Common myeloid progenitor, CD34-positive (primary cell): ENCODE measurements at regions not wholly inside any gene's neighbourhood (a gene's known extent, or its start where the extent isn't known, plus 50 kb on each side); places are given as distances from the start of the nearest gene placed in this dataset.

Experiments used
- CTCF ChIA-PET: fragments of 350-600 bp; sonication (Branson Sonifier 250); formaldehyde crosslinking; loops from one replicate; lab custom pipeline; 2021; ENCODE audit warnings: antibody characterized with exemption; lab: Charles Lee
- POLR2A ChIA-PET: fragments of 350-600 bp; sonication (Branson Sonifier 250); formaldehyde crosslinking; loops from one replicate; lab custom pipeline; 2021; ENCODE audit warnings: antibody characterized with exemption; lab: Charles Lee
- DNase-seq, 3 donors: peaks; one replicate each; pipeline versions ENCODE4 v3.0.0 to v3.0.0-alpha.2; 2013
- H3K27ac ChIP-seq, 2 experiments: 1 replicate in 1 of 2; 2 replicates in 1 of 2; pipeline ENCODE4 v1.7.0; 2013; ENCODE audit warnings: inconsistent platforms in 2 of 2, low read length in 2 of 2, mild to moderate bottlenecking in 2 of 2, low read depth in 1 of 2, moderate library complexity in 1 of 2; ENCODE audit not compliant: severe bottlenecking in 2 of 2, insufficient read depth in 1 of 2, poor library complexity in 1 of 2
- H3K27me3 ChIP-seq, 5 experiments: replicated peaks in 2 of 5; 1 replicate in 3 of 5; 2 replicates in 2 of 5; pipeline versions ENCODE4 v1.6.1 to v1.7.0; 2013; ENCODE audit warnings: low read length in 4 of 5, mild to moderate bottlenecking in 2 of 5, moderate library complexity in 2 of 5, inconsistent platforms in 1 of 5; ENCODE audit not compliant: insufficient read depth in 5 of 5, control insufficient read depth in 4 of 5
- H3K36me3 ChIP-seq, 4 experiments: 1 replicate in 2 of 4; 2 replicates in 2 of 4; pipeline versions ENCODE4 v1.6.1 to v1.7.0; 2013; ENCODE audit warnings: low read length in 3 of 4, control low read depth in 1 of 4, mild to moderate bottlenecking in 1 of 4; ENCODE audit not compliant: control insufficient read depth in 4 of 4, insufficient read depth in 4 of 4
- H3K4me1 ChIP-seq, 4 experiments: 1 replicate in 3 of 4; 2 replicates in 1 of 4; pipeline versions ENCODE4 v1.6.1 to v1.7.1; 2013; ENCODE audit warnings: low read length in 3 of 4, mild to moderate bottlenecking in 3 of 4, control low read depth in 1 of 4, inconsistent platforms in 1 of 4, moderate library complexity in 1 of 4; ENCODE audit not compliant: control insufficient read depth in 4 of 4, insufficient read depth in 4 of 4; ENCODE audit errors: control extremely low read depth in 1 of 4
- H3K4me3 ChIP-seq, 7 experiments: 1 replicate in 4 of 7; 2 replicates in 3 of 7; pipeline versions ENCODE4 v1.5.1 to v1.7.0; 2013; ENCODE audit warnings: mild to moderate bottlenecking in 7 of 7, low read length in 6 of 7, moderate library complexity in 6 of 7, inconsistent platforms in 2 of 7, low read depth in 2 of 7, control low read depth in 1 of 7; ENCODE audit not compliant: insufficient read depth in 4 of 7, control insufficient read depth in 1 of 7; ENCODE audit errors: extremely low read depth in 1 of 7
- H3K9me3 ChIP-seq, 5 experiments: 1 replicate in 4 of 5; 2 replicates in 1 of 5; pipeline versions ENCODE4 v1.6.1 to v1.7.1; 2013; ENCODE audit warnings: low read length in 4 of 5, mild to moderate bottlenecking in 2 of 5, inconsistent platforms in 1 of 5, low read depth in 1 of 5, moderate library complexity in 1 of 5; ENCODE audit not compliant: control insufficient read depth in 4 of 5, insufficient read depth in 2 of 5; ENCODE audit errors: control extremely low read depth in 1 of 5
- whole genome bisulfite sequencing: methylation state at CpG from one replicate; pipeline ENCODE4 v1.1.5; 2013; ENCODE audit not compliant: insufficient coverage; 5-methylcytosine and 5-hydroxymethylcytosine counted together

DNA sequence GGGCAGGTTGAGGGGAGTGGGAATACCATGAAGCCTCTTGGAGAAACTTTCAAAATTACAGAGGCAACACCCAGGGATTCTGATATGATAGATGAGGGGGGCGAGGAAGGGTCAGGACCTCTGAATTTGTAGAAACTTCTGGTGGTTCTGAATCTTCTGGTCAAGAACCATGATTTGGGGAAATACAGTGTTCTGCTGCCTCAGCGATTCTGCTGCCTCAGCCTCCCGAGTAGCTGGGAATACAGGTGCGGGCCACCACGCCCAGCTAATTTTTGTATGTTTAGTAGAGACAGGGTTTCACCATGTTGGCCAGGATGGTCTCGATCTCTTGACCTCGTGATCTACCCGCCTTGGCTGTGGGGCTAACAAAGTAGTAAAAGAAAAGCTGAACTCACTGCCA, 70.4 kb downstream of the MAGEF1 start:
- POLR2A ChIA-PET, result no interaction called here
- H3K4me3 ChIP-seq, result no peak overlapping the region
- H3K27ac ChIP-seq, result no peak overlapping the region
- 95% methylated on average over 7 of the region's 8 CpGs for WGBS
- no peaks in the 10 kb centered on the region for H3K36me3 ChIP-seq
- no peaks in the 10 kb centered on the region for H3K27me3 ChIP-seq
- H3K9me3 ChIP-seq, result no peaks in the 10 kb centered on the region
- H3K4me1 ChIP-seq, result peaks cover 6 to 66% (median 52%) of the 10 kb centered on the region in 4 experiments
- DNase-seq, result no peak
- CTCF ChIA-PET, result interaction anchor here (1.0 to 1.4 kb wide), 4 partner anchors 9 to 32 kb away, joined by 3 to 5 read pairs (median 4); no protein-coding TSS in a partner anchor

DNA sequence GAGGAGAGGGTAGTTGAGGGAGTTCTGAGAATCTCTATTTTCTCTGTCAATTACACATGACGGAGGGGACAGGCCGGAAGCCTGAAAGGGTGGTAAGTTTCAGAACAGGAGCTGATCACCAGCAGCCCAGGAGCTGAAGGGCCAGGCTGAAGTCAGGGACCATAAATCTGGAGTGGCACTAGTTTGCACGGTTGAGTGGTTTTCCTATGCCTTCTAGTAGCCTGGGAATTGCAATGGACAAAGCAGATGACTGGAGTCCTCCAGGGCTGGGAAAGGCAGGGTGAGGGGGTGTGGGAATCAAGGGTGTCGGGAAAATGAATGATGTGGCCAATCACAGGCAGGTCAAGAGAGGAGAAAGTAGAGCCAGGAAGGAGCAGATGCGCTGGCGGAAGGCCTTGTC, 72.5 kb downstream of the MAGEF1 start:
- no peak for DNase-seq
- POLR2A ChIA-PET, result no interaction called here
- no peaks in the 10 kb centered on the region for H3K36me3 ChIP-seq
- CTCF ChIA-PET, result interaction anchor here (1.1 to 2.2 kb wide), 3 partner anchors 10 to 32 kb away, joined by 5 to 9 read pairs (median 6); no protein-coding TSS in a partner anchor
- no peak overlapping the region for H3K27ac ChIP-seq
- 90% methylated on average over 6 of the region's 6 CpGs for WGBS
- no peak overlapping the region for H3K4me3 ChIP-seq
- no peaks in the 10 kb centered on the region for H3K9me3 ChIP-seq
- peaks cover 6 to 79% (median 71%) of the 10 kb centered on the region in 4 experiments for H3K4me1 ChIP-seq
- H3K27me3 ChIP-seq, result no peaks in the 10 kb centered on the region

DNA sequence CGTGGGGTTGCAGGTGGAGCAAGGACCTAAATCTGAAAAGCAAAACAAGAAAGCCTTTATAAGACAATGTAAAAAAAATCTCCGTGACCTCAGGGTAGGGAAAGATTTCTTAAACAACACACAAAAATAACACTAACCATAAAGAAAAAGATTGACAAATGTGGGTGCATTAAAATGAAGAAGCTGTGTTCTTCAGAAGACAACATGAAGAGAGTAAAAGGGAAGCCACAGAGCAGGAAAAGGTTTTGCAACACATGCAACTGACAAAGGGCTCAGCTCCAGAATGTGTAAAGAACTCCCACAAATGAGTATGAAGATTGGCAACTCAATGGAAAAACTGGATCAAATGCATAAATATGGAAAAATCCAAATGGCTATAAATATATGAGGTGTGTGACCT, 74.2 kb downstream of the MAGEF1 start:
- Histone ChIP-seq H3K27ac (no peak overlapping the region), H3K36me3 (no peaks in the 10 kb centered on the region), H3K9me3 (no peaks in the 10 kb centered on the region), H3K4me3 (no peak overlapping the region), H3K4me1 (peaks cover 6 to 66% (median 60%) of the 10 kb centered on the region in 4 experiments), H3K27me3 (no peaks in the 10 kb centered on the region)
- DNase-seq, result peak; percentile 32 to 80 (median 70)
- ChIA-PET CTCF (interaction anchor here (0.6 to 2.2 kb wide), 5 partner anchors 18 to 174 kb away, joined by 3 to 9 read pairs (median 3); partner anchors contain the start of gene VPS8), POLR2A (no interaction called here)
- no CpG with 5 or more reads among the region's 2 CpGs for WGBS

DNA sequence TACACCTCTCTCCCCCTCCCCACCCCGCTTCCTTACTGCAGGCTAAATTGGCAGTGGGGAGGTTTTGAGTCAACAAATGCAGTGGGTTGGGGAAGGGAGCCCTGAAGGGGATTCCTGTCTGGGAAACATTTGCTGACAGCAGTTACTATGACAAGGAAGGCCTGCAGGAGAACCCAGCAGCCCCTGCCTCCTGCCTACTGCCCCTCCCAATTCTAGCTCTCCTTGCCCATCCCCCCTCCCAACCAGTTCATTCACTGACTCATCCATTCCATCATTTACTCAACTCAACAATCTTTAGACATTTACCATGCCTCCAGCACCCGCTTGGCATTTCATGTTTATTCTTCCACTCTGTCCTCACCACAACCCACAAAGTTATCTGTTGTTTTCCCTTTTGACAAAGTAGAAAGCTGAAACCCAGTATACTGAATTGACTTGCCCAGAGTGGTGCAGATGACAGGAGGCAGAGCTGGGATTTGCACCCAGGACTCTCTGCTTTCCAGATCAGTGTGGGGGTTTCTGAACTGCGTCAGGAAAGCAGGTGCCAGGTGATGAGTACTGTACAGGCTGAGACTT, 75.0 kb downstream of the MAGEF1 start:
- WGBS, result 56% methylated on average over 2 of the region's 3 CpGs
- Histone ChIP-seq H3K4me3 (peak overlapping the region in 2 of 7 experiments; percentile 3 to 25), H3K27me3 (no peaks in the 10 kb centered on the region), H3K27ac (no peak overlapping the region), H3K36me3 (no peaks in the 10 kb centered on the region), H3K9me3 (no peaks in the 10 kb centered on the region), H3K4me1 (peaks cover 5 to 59% (median 52%) of the 10 kb centered on the region in 4 experiments)
- peak; percentile 48 to 85 (median 79) for DNase-seq
- CTCF ChIA-PET, result interaction anchor here (0.6 to 1.3 kb wide), 5 partner anchors 12 to 90 kb away, joined by 3 to 4 read pairs (median 3); no protein-coding TSS in a partner anchor
- POLR2A ChIA-PET, result interaction anchor here (1.1 kb wide), 1 partner anchor 44 kb away, joined by 5 read pairs; no protein-coding TSS in a partner anchor

DNA sequence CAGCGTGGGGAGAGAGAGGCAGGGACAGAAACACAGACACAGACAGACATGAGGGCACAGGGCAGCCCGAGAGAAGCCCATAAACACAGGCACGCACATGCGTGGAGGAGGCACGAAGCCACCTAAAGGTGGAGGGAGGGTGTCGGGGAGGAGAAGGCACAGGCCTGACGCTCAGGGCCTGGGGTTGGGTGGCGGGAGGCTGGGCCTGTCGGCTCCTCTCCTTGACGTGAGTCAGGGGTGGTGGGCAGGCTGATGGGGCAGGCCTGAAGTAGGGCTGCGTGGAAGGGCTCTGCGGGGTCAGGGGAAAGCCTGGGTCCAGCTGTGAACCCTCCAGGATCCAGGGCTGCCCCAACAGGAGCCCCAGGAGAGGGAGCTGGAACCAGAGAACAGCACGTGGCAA, 74.2 kb downstream of the EPHB3 start:
- Histone ChIP-seq H3K27me3 (no peaks in the 10 kb centered on the region), H3K4me1 (peaks cover 2 to 57% (median 51%) of the 10 kb centered on the region in 4 experiments), H3K9me3 (no peaks in the 10 kb centered on the region), H3K36me3 (no peaks in the 10 kb centered on the region), H3K4me3 (no peak overlapping the region), H3K27ac (no peak overlapping the region)
- no peak for DNase-seq
- ChIA-PET POLR2A (interaction anchor here (1.1 kb wide), 1 partner anchor 43 kb away, joined by 5 read pairs; no protein-coding TSS in a partner anchor), CTCF (interaction anchor here (1.1 to 1.3 kb wide), 3 partner anchors 11 to 91 kb away, joined by 3 to 4 read pairs (median 3); no protein-coding TSS in a partner anchor)
- WGBS, result 96% methylated on average over 13 of the region's 13 CpGs

DNA sequence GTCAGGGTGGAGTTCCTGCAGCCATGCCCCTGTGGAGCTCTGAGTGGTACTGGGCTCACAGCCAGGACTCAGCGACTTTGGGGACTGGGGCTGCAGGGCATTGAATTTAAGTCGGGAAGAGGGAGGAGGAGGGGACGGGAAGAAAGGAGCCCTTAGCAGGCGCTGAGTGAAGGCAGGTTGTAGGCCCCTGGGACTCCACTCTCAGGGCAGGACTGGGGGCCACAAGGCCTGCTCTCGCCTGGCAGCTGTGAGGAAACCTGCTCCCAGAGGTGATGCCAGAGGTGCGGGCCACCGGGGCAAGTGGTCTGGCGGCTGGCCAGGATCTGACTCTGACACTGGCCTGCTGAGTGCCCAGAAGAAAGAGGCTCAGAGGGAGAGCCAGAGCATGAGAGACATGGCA, 73.5 kb downstream of the EPHB3 start:
- H3K4me1 ChIP-seq, result peaks cover 2 to 57% (median 50%) of the 10 kb centered on the region in 4 experiments
- DNase-seq, result peak in 2 of 3 donors; percentile 17 to 34
- CTCF ChIA-PET, result interaction anchor here (0.6 to 1.9 kb wide), 2 partner anchors 77 to 91 kb away, joined by 3 to 8 read pairs; partner anchors contain the start of gene MAGEF1
- POLR2A ChIA-PET, result no interaction called here
- H3K27me3 ChIP-seq, result no peaks in the 10 kb centered on the region
- H3K36me3 ChIP-seq, result no peaks in the 10 kb centered on the region
- WGBS, result 28% methylated on average over 8 of the region's 8 CpGs
- no peak overlapping the region for H3K4me3 ChIP-seq
- H3K27ac ChIP-seq, result no peak overlapping the region
- no peaks in the 10 kb centered on the region for H3K9me3 ChIP-seq

DNA sequence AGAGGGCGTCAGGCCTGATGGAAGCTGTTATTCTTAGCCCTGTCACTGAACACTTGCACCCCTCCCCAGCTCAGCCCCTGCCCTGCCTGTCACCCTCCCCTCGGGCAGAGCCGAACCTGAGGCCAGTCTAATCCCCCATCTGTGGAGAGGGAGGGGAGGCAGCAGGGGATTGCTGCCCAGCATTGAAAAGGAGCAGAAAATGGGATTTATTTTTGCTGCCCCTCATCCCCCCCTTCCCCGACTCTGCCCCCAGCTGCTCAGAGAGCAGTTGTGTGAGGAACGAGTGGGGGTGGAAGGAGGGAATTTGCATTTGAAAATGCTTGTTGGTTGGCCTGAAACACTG, 71.6 kb downstream of the EPHB3 start:
- Histone ChIP-seq H3K27ac (no peak overlapping the region), H3K9me3 (no peaks in the 10 kb centered on the region), H3K4me1 (peaks cover 2 to 41% (median 37%) of the 10 kb centered on the region in 4 experiments), H3K27me3 (no peaks in the 10 kb centered on the region), H3K36me3 (no peaks in the 10 kb centered on the region), H3K4me3 (no peak overlapping the region)
- ChIA-PET POLR2A (no interaction called here), CTCF (interaction anchor here (1.7 kb wide), 1 partner anchor 9 kb away, joined by 5 read pairs; no protein-coding TSS in a partner anchor)
- WGBS, result 90% methylated on average over 2 of the region's 5 CpGs
- no peak for DNase-seq
